Liver (tissue), 8 donors: ENCODE measurements at regions not wholly inside any gene's neighbourhood (a gene's known extent, or its start where the extent isn't known, plus 50 kb on each side); places are given as distances from the start of the nearest gene placed in this dataset.

ENCODE experiments used
- DNase-seq: peaks from one replicate; pipeline ENCODE4 v3.0.0-alpha.2; 2017; ENCODE audit warnings: low spot score
- H3K27ac ChIP-seq, 2 donors: one replicate each; pipeline ENCODE4 v1.7.0; 2013; ENCODE audit warnings: inconsistent platforms in 2 of 2, low read length in 2 of 2, control low read depth in 1 of 2, low read depth in 1 of 2, mild to moderate bottlenecking in 1 of 2
- H3K27me3 ChIP-seq, 4 donors: one replicate each; pipeline versions ENCODE4 v1.6.1 to v1.7.0; 2013; ENCODE audit warnings: low read length in 3 of 4, inconsistent platforms in 1 of 4, mild to moderate bottlenecking in 1 of 4, moderate library complexity in 1 of 4; ENCODE audit not compliant: control insufficient read depth in 4 of 4, insufficient read depth in 4 of 4
- H3K36me3 ChIP-seq, 4 donors: one replicate each; pipeline versions ENCODE4 v1.6.1 to v1.7.0; 2013; ENCODE audit warnings: low read length in 3 of 4, mild to moderate bottlenecking in 3 of 4, low read depth in 1 of 4, moderate library complexity in 1 of 4; ENCODE audit not compliant: control insufficient read depth in 4 of 4, insufficient read depth in 3 of 4
- H3K4me1 ChIP-seq, 4 donors: one replicate each; pipeline versions ENCODE4 v1.6.1 to v1.7.0; 2013; ENCODE audit warnings: low read length in 3 of 4, mild to moderate bottlenecking in 3 of 4, moderate library complexity in 1 of 4; ENCODE audit not compliant: control insufficient read depth in 4 of 4, insufficient read depth in 4 of 4
- H3K4me3 ChIP-seq, 3 donors: one replicate each; pipeline versions ENCODE4 v1.6.1 to v1.7.0; 2013; ENCODE audit warnings: low read length in 3 of 3, control low read depth in 1 of 3, low read depth in 1 of 3, mild to moderate bottlenecking in 1 of 3
- H3K9ac ChIP-seq, 2 donors: one replicate each; pipeline ENCODE4 v1.7.0; 2013; ENCODE audit warnings: low read length in 2 of 2, mild to moderate bottlenecking in 2 of 2, moderate library complexity in 2 of 2, control low read depth in 1 of 2, low read depth in 1 of 2
- H3K9me3 ChIP-seq, 4 donors: one replicate each; pipeline versions ENCODE4 v1.6.1 to v1.7.0; 2013; ENCODE audit warnings: low read length in 3 of 4; ENCODE audit not compliant: control insufficient read depth in 4 of 4
- ATF3 ChIP-seq: IDR thresholded peaks from 2 replicates; pipeline ENCODE4 v1.6.1; 2016; ENCODE audit warnings: antibody characterized with exemption
- CTCF ChIP-seq: fragments of 150-350 bp; IDR thresholded peaks from 2 replicates; pipeline ENCODE4 v1.5.1; 2017; ENCODE audit warnings: improper control_type of control experiment, low read depth, low read length; ENCODE audit not compliant: missing input control
- EGR1 ChIP-seq, 2 donors: IDR thresholded peaks; 2 replicates each; pipeline ENCODE4 v1.6.1; 2016 to 2018; ENCODE audit warnings: antibody characterized with exemption in 2 of 2, low read depth in 2 of 2
- FOXA1 ChIP-seq: IDR thresholded peaks from 2 replicates; pipeline ENCODE4 v1.6.1; 2016; ENCODE audit warnings: antibody characterized with exemption
- FOXA2 ChIP-seq: IDR thresholded peaks from 2 replicates; pipeline ENCODE4 v1.6.1; 2016; ENCODE audit warnings: antibody characterized with exemption
- GABPA ChIP-seq, 2 donors: IDR thresholded peaks in 1 of 2; conservative IDR thresholded peaks in 1 of 2; 2 replicates each; pipeline ENCODE4 v1.6.1; 2016; ENCODE audit warnings: antibody characterized with exemption in 2 of 2, mild to moderate bottlenecking in 1 of 2, moderate library complexity in 1 of 2
- HNF4A ChIP-seq, 2 donors: conservative IDR thresholded peaks; 2 replicates each; pipeline ENCODE4 v1.6.1; 2016; ENCODE audit warnings: antibody characterized with exemption in 2 of 2, mild to moderate bottlenecking in 2 of 2
- HNF4G ChIP-seq: IDR thresholded peaks from 2 replicates; pipeline ENCODE4 v1.6.1; 2016; ENCODE audit warnings: antibody characterized with exemption
- JUND ChIP-seq, 2 donors: IDR thresholded peaks; 2 replicates each; pipeline ENCODE4 v1.6.1; 2016; ENCODE audit warnings: antibody characterized with exemption in 2 of 2
- MAX ChIP-seq: IDR thresholded peaks from 2 replicates; pipeline ENCODE4 v1.6.1; 2016; ENCODE audit warnings: antibody characterized with exemption
- NR2F2 ChIP-seq: IDR thresholded peaks from 2 replicates; pipeline ENCODE4 v1.6.1; 2016; ENCODE audit warnings: antibody characterized with exemption
- RAD21 ChIP-seq, 2 donors: IDR thresholded peaks; 2 replicates each; pipeline ENCODE4 v1.6.1; 2016; ENCODE audit warnings: antibody characterized with exemption in 2 of 2, mild to moderate bottlenecking in 2 of 2
- REST ChIP-seq: IDR thresholded peaks from 2 replicates; pipeline ENCODE4 v1.6.1; 2016; ENCODE audit warnings: antibody characterized with exemption, mild to moderate bottlenecking
- RXRA ChIP-seq, 2 donors: IDR thresholded peaks; 2 replicates each; pipeline ENCODE4 v1.6.1; 2017 to 2018; ENCODE audit warnings: antibody characterized with exemption in 2 of 2, mild to moderate bottlenecking in 1 of 2
- SP1 ChIP-seq: IDR thresholded peaks from 2 replicates; pipeline ENCODE4 v1.6.1; 2018; ENCODE audit warnings: antibody characterized with exemption, mild to moderate bottlenecking
- TAF1 ChIP-seq: conservative IDR thresholded peaks from 2 replicates; pipeline ENCODE4 v1.6.1; 2016; ENCODE audit warnings: antibody characterized with exemption, mild to moderate bottlenecking
- YY1 ChIP-seq: IDR thresholded peaks from 2 replicates; pipeline ENCODE4 v1.6.1; 2016; ENCODE audit warnings: antibody characterized with exemption, mild to moderate bottlenecking
- ZBTB33 ChIP-seq: IDR thresholded peaks from 2 replicates; pipeline ENCODE4 v1.6.1; 2016; ENCODE audit warnings: antibody characterized with exemption
- WGBS: extraction: QIAGEN DNeasy Blood & Tissue Kit; methylation state at CpG from one replicate; pipeline ENCODE4 v1.1.7; 2013; 5-methylcytosine and 5-hydroxymethylcytosine counted together
- donor health status: healthy.
- donor health status: healthy.
- donor health status: healthy.
- donor health status: healthy.
- donor health status: healthy.

GRCh38 chr2:146465460-146465859 lies 1379.4 kb upstream of the ACVR2A start:
- WGBS: 87% methylated on average over 7 of the region's 7 CpGs
- no peaks in the 10 kb centered on the region for H3K27me3 ChIP-seq
- H3K36me3 ChIP-seq: no peaks in the 10 kb centered on the region
- TF ChIP-seq CTCF (no peak), JUND (IDR thresholded peaks at IDR 0.05) (no peak), EGR1 (IDR thresholded peaks at IDR 0.05; ENCODE audit: low read depth in 2 of 2) (no peak), ATF3 (no peak), HNF4G (no peak), NR2F2 (no peak), FOXA2 (no peak), HNF4A (conservative IDR thresholded peaks at IDR 0.05) (no peak), ZBTB33 (no peak), MAX (no peak), SP1 (no peak), FOXA1 (no peak), REST (no peak), YY1 (no peak), RXRA (IDR thresholded peaks at IDR 0.05) (no peak), TAF1 (no peak), RAD21 (IDR thresholded peaks at IDR 0.05) (no peak), GABPA (IDR thresholded peaks at IDR 0.05 in 1 of 2, conservative IDR thresholded peaks at IDR 0.05 in 1 of 2) (no peak)
- no peak overlapping the region for H3K27ac ChIP-seq
- no peak for DNase-seq
- peaks cover 0 to 3% (median 0%) of the 10 kb centered on the region in 4 donors for H3K9me3 ChIP-seq
- no peaks in the 10 kb centered on the region for H3K4me1 ChIP-seq
- H3K9ac ChIP-seq: no peak overlapping the region
- no peak overlapping the region for H3K4me3 ChIP-seq

GRCh38 chr2:146461068-146461467 lies 1383.8 kb upstream of the ACVR2A start:
- H3K4me1 ChIP-seq: no peaks in the 10 kb centered on the region
- no peak for TF ChIP-seq EGR1 (IDR thresholded peaks at IDR 0.05; ENCODE audit: low read depth in 2 of 2)
- no peak for TF ChIP-seq CTCF
- TF ChIP-seq ATF3: no peak
- no peak for TF ChIP-seq REST
- no peak for TF ChIP-seq GABPA (IDR thresholded peaks at IDR 0.05 in 1 of 2, conservative IDR thresholded peaks at IDR 0.05 in 1 of 2)
- TF ChIP-seq HNF4G: no peak
- no peak for TF ChIP-seq MAX
- no peak for TF ChIP-seq JUND (IDR thresholded peaks at IDR 0.05)
- TF ChIP-seq SP1: no peak

More at GRCh38 chr2:146461068-146461467, 1383.8 kb upstream of the ACVR2A start:
- no peak for DNase-seq
- Histone ChIP-seq H3K4me3 (no peak overlapping the region), H3K36me3 (no peaks in the 10 kb centered on the region), H3K9me3 (peaks cover 0 to 8% (median 6%) of the 10 kb centered on the region in 4 donors), H3K27me3 (no peaks in the 10 kb centered on the region), H3K9ac (no peak overlapping the region), H3K27ac (no peak overlapping the region)
